MCF 10A (cell line): ENCODE measurements at regions not wholly inside any gene's neighbourhood (a gene's known extent, or its start where the extent isn't known, plus 50 kb on each side); places are given as distances from the start of the nearest gene placed in this dataset.
"Not testable (repeated sequence)": the region's sequence is repeated elsewhere in the genome, so short reads cannot be mapped to it uniquely, and the experiment has no call there.

Experiments
- BruUV-seq: library from RNA; stranded (reverse); fragments of 400-500 nt; replicated peaks from 2 replicates; lab custom pipeline; 2021; lab: Mats Ljungman, UMichigan
- CTCF ChIA-PET: fragments of 300-600 bp; sonication (Branson Sonifier 250); formaldehyde crosslinking; extraction: SDS; loops from one replicate; lab custom pipeline; 2021; ENCODE audit warnings: antibody characterized with exemption, inconsistent platforms; lab: Yijun Ruan, JAX
- POLR2A ChIA-PET: fragments of 300-600, 350-650 bp; sonication (Branson Sonifier 250); formaldehyde crosslinking; extraction: SDS; loops from one replicate; lab custom pipeline; 2020; ENCODE audit warnings: antibody characterized with exemption, inconsistent platforms; lab: Yijun Ruan, JAX
- DNase-seq: peaks from one replicate; pipeline ENCODE4 v3.0.0-alpha.2; 2018; ENCODE audit not compliant: unreplicated experiment
- H3K27ac Mint-ChIP-seq: one replicate; pipeline ENCODE4 v1.8.0; 2022; ENCODE audit warnings: mild to moderate bottlenecking, low read depth, mixed read lengths; ENCODE audit not compliant: unreplicated experiment
- H3K27me3 Mint-ChIP-seq: one replicate; pipeline ENCODE4 v1.8.0; 2022; ENCODE audit warnings: mixed read lengths; ENCODE audit not compliant: insufficient read depth, unreplicated experiment
- H3K36me3 Mint-ChIP-seq: one replicate; pipeline ENCODE4 v1.8.0; 2022; ENCODE audit warnings: mild to moderate bottlenecking, moderate library complexity, mixed read lengths; ENCODE audit not compliant: insufficient read depth, unreplicated experiment
- H3K4me1 Mint-ChIP-seq: one replicate; pipeline ENCODE4 v1.8.0; 2022; ENCODE audit warnings: mixed read lengths; ENCODE audit not compliant: insufficient read depth, unreplicated experiment
- H3K4me3 Mint-ChIP-seq: one replicate; pipeline ENCODE4 v1.8.0; 2022; ENCODE audit warnings: mild to moderate bottlenecking, moderate library complexity, mixed read lengths; ENCODE audit not compliant: unreplicated experiment
- H3K9me3 Mint-ChIP-seq: one replicate; pipeline ENCODE4 v1.8.0; 2022; ENCODE audit warnings: mixed read lengths; ENCODE audit not compliant: unreplicated experiment
- CTCF ChIP-seq: fragments of 200-600 bp; IDR thresholded peaks from one replicate; pipeline ENCODE4 v1.8.0; 2022; ENCODE audit warnings: antibody characterized with exemption, mild to moderate bottlenecking; ENCODE audit not compliant: unreplicated experiment
- intact Hi-C: fragments of 100-400 bp; cut with micrococcal nuclease; formaldehyde crosslinking; loops from 2 replicates; pipeline ENCODE4 v1.14.1; 2022

GRCh38 chr10:37035853-37036252 is 89.5 kb upstream of the ANKRD30A start:
- POLR2A ChIA-PET = no interaction called here
- DNase-seq = no peak
- CTCF ChIA-PET = no interaction called here
- H3K27me3 Mint-ChIP-seq = no peaks in the 10 kb centered on the region
- H3K36me3 Mint-ChIP-seq = no peaks in the 10 kb centered on the region
- no peak overlapping the region for H3K4me3 Mint-ChIP-seq
- H3K4me1 Mint-ChIP-seq = no peaks in the 10 kb centered on the region
- intact Hi-C loops = no loop called here
- no peak overlapping the region for H3K27ac Mint-ChIP-seq
- no TSS peak for BruUV-seq
- H3K9me3 Mint-ChIP-seq = no peaks in the 10 kb centered on the region
- no peak for TF ChIP-seq CTCF

GRCh38 chr10:37015498-37015897 is 109.9 kb upstream of the ANKRD30A start:
- ChIA-PET CTCF (no interaction called here), POLR2A (no interaction called here)
- intact Hi-C loops = no loop called here
- Mint-ChIP-seq H3K27me3 (peaks cover 23% of the 10 kb centered on the region), H3K9me3 (no peaks in the 10 kb centered on the region), H3K4me3 (no peak overlapping the region), H3K4me1 (no peaks in the 10 kb centered on the region), H3K27ac (no peak overlapping the region), H3K36me3 (no peaks in the 10 kb centered on the region)
- TF ChIP-seq CTCF = no peak
- no peak for DNase-seq
- no TSS peak for BruUV-seq

DNA sequence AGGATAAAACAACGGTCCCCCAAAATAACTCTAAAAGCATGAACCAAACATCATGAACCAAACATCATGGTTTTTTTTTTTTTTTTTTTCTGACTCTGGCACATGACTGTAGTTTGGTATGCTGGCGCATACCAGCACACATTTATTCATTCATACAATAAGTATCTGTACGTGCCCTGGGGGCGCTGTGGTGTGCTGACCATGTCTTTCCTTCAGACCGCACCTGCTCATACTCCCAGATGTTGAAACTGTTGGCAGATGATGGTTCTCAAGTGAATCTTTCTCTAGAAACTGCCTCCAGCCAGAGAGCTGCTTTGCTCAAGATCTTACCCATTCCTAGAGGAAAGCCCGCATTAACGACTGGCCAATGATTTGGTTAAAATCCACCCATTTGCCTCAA is 114.7 kb upstream of the ANKRD30A start:
- no peak overlapping the region for H3K4me3 Mint-ChIP-seq
- no peak for TF ChIP-seq CTCF
- ChIA-PET CTCF (interaction anchor here (0.6 to 0.7 kb wide), 3 partner anchors 11 to 803 kb away, joined by 3 read pairs; no protein-coding TSS in a partner anchor), POLR2A (interaction anchor here (0.9 kb wide), 1 partner anchor 14 kb away, joined by 4 read pairs; no protein-coding TSS in a partner anchor)
- H3K27ac Mint-ChIP-seq = no peak overlapping the region
- H3K27me3 Mint-ChIP-seq = peaks cover 60% of the 10 kb centered on the region
- intact Hi-C loops = no loop called here
- H3K9me3 Mint-ChIP-seq = no peaks in the 10 kb centered on the region
- DNase-seq = no peak
- no TSS peak for BruUV-seq
- H3K36me3 Mint-ChIP-seq = no peaks in the 10 kb centered on the region
- H3K4me1 Mint-ChIP-seq = no peaks in the 10 kb centered on the region

DNA sequence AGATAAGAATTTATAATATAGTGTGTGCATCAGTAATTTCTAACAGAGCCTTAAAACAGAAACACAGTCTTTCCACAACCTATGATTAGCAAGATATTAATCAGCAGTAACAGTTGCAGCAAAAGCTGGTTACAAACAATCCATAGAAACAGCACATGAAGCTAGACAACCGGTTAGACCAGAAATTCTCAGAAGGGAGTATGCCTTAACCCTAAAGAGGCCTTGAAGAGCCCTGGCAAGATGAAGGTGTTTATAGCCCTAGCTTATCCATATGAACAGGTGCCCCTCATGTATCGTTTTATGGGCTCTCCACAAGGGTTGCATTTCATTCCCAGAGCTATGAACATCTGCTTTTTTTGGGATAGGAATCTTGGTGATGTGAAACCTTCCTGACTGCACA is 117.1 kb upstream of the ANKRD30A start:
- H3K36me3 Mint-ChIP-seq, CTCF ChIA-PET, H3K4me1 Mint-ChIP-seq, intact Hi-C loops, BruUV-seq, DNase-seq, H3K9me3 Mint-ChIP-seq, H3K4me3 Mint-ChIP-seq, POLR2A ChIA-PET, H3K27ac Mint-ChIP-seq: not testable (repeated sequence)
- peaks cover 76% of the 10 kb centered on the region for H3K27me3 Mint-ChIP-seq

DNA sequence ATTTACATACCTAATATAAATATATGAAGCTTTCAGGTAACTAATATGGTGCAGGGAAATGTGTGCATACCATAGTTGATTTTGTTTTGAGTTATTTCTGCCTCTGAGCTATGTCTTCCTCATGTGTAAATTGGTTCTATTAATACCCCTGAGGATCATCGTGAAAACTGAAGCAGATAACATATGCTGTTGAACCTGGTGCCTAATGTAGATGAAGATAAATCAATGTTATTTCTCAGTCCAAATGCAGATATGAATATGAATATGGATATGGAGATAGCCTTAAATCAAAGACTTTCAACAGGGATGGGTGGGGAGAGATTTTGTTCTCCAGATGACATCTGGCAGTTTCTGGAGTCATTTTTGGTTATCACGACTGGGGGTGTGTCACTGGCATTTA is 122.3 kb upstream of the ANKRD30A start:
- Mint-ChIP-seq H3K9me3 (no peaks in the 10 kb centered on the region), H3K27me3 (peaks cover 64% of the 10 kb centered on the region), H3K27ac (no peak overlapping the region), H3K36me3 (no peaks in the 10 kb centered on the region), H3K4me1 (no peaks in the 10 kb centered on the region), H3K4me3 (no peak overlapping the region)
- ChIA-PET CTCF (no interaction called here), POLR2A (no interaction called here)
- TF ChIP-seq CTCF = no peak
- no TSS peak for BruUV-seq
- intact Hi-C loops = no loop called here
- no peak for DNase-seq

DNA sequence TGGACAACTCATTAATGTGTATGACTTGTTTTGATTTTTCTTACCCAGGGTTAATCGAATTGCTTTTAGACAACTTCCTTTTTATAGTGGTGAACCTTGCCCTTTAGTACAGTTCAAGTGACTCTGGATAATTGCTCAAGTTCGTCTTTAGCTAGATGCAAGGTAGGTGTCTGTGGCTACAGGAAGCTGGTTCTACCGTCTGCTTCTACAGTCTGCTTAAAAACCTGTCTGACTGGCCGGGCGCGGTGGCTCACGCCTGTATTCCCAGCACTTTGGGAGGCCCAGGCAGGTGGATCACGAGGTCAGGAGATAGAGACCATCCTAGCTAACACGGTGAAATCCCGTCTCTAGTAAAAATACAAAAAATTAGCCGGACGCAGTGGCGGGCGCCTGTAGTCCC is 129.6 kb upstream of the ANKRD30A start:
- DNase-seq, H3K4me1 Mint-ChIP-seq, intact Hi-C loops, BruUV-seq, H3K4me3 Mint-ChIP-seq, H3K27ac Mint-ChIP-seq, H3K9me3 Mint-ChIP-seq, H3K36me3 Mint-ChIP-seq: not testable (repeated sequence)
- ChIA-PET POLR2A (interaction anchor here (0.5 to 1.4 kb wide), 2 partner anchors 15 to 420 kb away, joined by 3 to 4 read pairs; no protein-coding TSS in a partner anchor), CTCF (interaction anchor here (0.6 to 0.9 kb wide), 2 partner anchors 45 to 500 kb away, joined by 3 read pairs; no protein-coding TSS in a partner anchor)
- peaks cover 11% of the 10 kb centered on the region for H3K27me3 Mint-ChIP-seq
